ENCODE measurements at regions not wholly inside any gene's neighbourhood (a gene's known extent, or its start where the extent isn't known, plus 50 kb on each side); places are given as distances from the start of the nearest gene placed in this dataset.
"Not testable (repeated sequence)": the region's sequence is repeated elsewhere in the genome, so short reads cannot be mapped to it uniquely, and the experiment has no call there.

DNA sequence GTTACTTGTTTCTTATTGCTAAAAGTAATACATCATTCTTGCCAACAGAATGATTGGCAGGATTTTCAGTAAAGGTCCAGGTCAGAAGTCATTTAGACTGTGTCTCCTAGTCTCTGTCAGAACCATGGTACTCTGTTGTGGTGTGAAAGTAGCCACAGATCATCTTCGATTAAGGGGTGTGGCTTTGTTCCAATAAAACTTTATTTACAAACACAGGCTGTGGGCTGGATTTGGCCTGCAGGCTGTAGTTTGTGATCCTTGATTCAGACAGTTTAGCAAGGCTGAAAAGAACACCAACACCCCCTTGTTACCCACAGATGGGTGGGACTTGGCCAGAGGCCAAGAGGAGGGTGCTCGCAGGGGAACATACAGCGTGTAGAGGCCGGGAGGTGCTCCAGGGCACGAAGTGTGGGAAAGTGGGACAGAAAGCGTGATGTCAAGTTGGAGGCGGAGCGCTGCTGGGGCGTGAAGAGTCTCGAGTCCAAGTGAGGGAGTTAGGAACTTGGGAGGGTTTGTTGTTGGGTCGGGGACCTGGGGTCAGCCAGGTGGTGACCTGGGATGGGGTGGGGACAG is 117.3 kb upstream of the ALDH3B2 start:
- not testable (repeated sequence) for TF ChIP-seq POLR2A (IDR thresholded peaks at IDR 0.05; ENCODE audit: low read length); GATA1 (IDR thresholded peaks at IDR 0.05; ENCODE audit: low read depth, low read length)

All from erythroblast (primary cell).